ENCODE measurements at regions not wholly inside any gene's neighbourhood (a gene's known extent, or its start where the extent isn't known, plus 50 kb on each side); places are given as distances from the start of the nearest gene placed in this dataset.
A peak's percentile ranks its signal among the peaks of the same experiment; 100 is the strongest.

DNA sequence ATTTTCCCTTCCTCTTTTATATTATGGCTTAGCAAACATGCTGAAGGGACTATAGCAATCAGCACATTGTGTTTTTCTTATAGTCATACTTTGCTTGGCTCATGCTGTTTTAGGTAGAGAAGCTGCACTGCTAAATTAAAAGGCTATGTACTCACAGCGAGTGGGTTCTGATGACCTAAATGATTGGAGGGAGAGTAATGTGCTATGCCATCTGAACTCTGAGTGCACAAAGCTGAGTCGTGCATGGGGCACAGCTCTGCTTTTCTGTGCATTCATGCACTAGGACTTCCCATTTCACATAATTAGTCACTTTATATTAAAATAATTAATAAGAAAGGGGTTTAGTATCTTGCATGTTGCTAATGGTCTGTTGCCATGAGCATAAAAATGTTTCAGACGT, 132.7 kb upstream of the ADGRL3 start:
- Histone ChIP-seq H3K27me3 (replicated peaks) (no peaks in the 10 kb centered on the region), H3K4me3 (ENCODE audit: low read depth, low read length) (no peak overlapping the region)
- TF ChIP-seq, protein P1, sequence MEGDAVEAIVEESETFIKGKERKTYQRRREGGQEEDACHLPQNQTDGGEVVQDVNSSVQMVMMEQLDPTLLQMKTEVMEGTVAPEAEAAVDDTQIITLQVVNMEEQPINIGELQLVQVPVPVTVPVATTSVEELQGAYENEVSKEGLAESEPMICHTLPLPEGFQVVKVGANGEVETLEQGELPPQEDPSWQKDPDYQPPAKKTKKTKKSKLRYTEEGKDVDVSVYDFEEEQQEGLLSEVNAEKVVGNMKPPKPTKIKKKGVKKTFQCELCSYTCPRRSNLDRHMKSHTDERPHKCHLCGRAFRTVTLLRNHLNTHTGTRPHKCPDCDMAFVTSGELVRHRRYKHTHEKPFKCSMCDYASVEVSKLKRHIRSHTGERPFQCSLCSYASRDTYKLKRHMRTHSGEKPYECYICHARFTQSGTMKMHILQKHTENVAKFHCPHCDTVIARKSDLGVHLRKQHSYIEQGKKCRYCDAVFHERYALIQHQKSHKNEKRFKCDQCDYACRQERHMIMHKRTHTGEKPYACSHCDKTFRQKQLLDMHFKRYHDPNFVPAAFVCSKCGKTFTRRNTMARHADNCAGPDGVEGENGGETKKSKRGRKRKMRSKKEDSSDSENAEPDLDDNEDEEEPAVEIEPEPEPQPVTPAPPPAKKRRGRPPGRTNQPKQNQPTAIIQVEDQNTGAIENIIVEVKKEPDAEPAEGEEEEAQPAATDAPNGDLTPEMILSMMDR (IDR thresholded peaks at IDR 0.05; ENCODE audit: low read depth, low read length, missing control alignments) = no peak

DNA sequence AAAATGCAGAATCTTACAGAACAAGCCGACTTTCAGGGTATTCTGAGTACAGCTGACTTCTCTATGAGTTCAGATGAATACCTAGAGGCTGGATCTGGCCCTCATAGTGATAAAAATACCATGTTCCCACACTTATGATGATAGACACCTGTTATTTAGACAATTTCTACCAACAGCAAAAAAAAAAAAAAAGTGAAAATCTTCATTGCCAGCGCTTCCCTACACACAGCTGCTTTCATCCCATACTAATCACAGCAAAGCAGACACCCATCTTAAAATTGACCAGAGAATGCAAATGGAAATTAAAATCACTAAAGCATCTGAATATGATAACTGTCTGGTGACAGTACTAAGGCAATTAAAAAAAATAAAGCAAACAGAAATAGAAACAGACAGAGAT, 132.1 kb upstream of the ADGRL3 start:
- Histone ChIP-seq H3K27ac (no peak overlapping the region), H3K36me3 (replicated peaks) (no peaks in the 10 kb centered on the region), H3K4me3 (ENCODE audit: low read depth, low read length) (no peak overlapping the region), H3K27me3 (replicated peaks) (no peaks in the 10 kb centered on the region)
- no peak for DNase-seq
- TF ChIP-seq, protein P1 (IDR thresholded peaks at IDR 0.05; ENCODE audit: low read depth, low read length, missing control alignments) = no peak
- in situ Hi-C loops (cut with HindIII; ENCODE audit: low pct_ligation_motif_present, low sequenced_read_pairs) = no loop called here

More for the DNA sequence above, 132.7 kb upstream of the ADGRL3 start:
- in situ Hi-C loops (cut with HindIII; ENCODE audit: low pct_ligation_motif_present, low sequenced_read_pairs) = no loop called here
- Histone ChIP-seq H3K27ac (no peak overlapping the region), H3K36me3 (replicated peaks) (no peaks in the 10 kb centered on the region)
- no peak for DNase-seq

DNA sequence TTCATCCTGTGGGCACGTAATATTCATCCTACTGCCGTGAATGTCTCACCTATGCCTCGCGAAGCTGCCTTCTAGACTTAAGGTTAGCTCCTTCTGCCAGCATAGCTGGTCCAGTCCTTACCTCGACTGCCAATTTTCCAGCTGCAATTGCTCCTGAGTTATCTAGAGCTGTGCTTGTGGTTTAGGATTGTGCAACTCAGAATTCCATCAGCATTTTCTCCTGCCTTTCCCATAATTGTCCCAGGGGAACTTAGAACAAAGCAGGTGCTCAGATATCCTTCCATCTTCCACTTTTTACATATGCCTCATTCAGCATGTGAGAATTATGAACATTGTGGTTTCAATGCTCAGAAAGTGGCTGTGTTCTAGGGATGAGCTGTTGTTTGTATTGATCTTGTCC, 131.4 kb upstream of the ADGRL3 start:
- peak; percentile 22 for DNase-seq

DNA sequence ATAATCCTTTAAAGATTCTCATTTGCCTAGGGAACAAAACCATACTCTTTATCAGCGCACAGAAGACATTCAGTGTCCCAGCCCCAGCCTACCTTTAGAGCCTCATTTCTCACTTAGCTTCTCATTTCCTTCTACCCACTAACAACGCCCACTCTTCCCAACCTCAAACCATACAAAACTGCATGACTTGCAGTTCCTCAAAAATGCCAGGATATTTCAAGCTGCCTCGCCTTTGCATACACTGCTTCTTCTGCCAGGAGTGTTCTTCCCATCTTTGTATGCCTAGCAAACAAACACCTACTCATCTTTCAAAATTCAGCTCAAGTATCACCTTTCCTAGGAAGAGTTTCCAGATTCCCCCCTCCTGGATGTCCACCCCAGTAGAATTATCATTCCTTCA, 129.9 kb upstream of the ADGRL3 start:
- no peak for DNase-seq
- in situ Hi-C loops (cut with HindIII; ENCODE audit: low pct_ligation_motif_present, low sequenced_read_pairs) = no loop called here
- no peaks in the 10 kb centered on the region for H3K27me3 ChIP-seq (replicated peaks)
- H3K36me3 ChIP-seq (replicated peaks) = no peaks in the 10 kb centered on the region
- no peak overlapping the region for H3K4me3 ChIP-seq (ENCODE audit: low read depth, low read length)
- TF ChIP-seq, protein P1 (IDR thresholded peaks at IDR 0.05; ENCODE audit: low read depth, low read length, missing control alignments) = no peak
- no peak overlapping the region for H3K27ac ChIP-seq

More for the DNA sequence above, 131.4 kb upstream of the ADGRL3 start:
- H3K36me3 ChIP-seq (replicated peaks) = no peaks in the 10 kb centered on the region
- H3K27ac ChIP-seq = no peak overlapping the region
- H3K4me3 ChIP-seq (ENCODE audit: low read depth, low read length) = no peak overlapping the region
- TF ChIP-seq, protein P1 (IDR thresholded peaks at IDR 0.05; ENCODE audit: low read depth, low read length, missing control alignments) = no peak
- no peaks in the 10 kb centered on the region for H3K27me3 ChIP-seq (replicated peaks)
- in situ Hi-C loops (cut with HindIII; ENCODE audit: low pct_ligation_motif_present, low sequenced_read_pairs) = no loop called here

DNA sequence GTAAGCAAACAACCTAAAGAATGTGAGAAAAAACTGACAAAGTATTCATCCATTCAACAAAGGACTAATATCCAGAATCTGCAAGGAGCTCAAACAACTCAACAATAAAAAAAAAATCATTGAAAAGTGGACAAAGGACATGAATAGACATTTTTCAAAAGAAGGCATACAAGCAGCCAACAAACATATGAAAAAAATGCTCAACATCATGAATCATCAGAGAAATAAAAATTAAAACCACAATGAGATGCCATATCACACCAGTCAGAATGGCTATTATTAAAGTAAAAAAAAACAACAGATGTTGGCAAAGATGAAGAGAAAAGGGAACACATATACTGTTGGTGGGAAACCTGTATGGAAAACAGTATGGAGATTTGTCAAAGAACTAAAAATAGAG, 120.7 kb upstream of the ADGRL3 start:
- Histone ChIP-seq H3K27ac (no peak overlapping the region), H3K36me3 (replicated peaks) (no peaks in the 10 kb centered on the region), H3K27me3 (replicated peaks) (no peaks in the 10 kb centered on the region), H3K4me3 (ENCODE audit: low read depth, low read length) (no peak overlapping the region)
- TF ChIP-seq, protein P1 (IDR thresholded peaks at IDR 0.05; ENCODE audit: low read depth, low read length, missing control alignments) = no peak
- in situ Hi-C loops (cut with HindIII; ENCODE audit: low pct_ligation_motif_present, low sequenced_read_pairs) = no loop called here
- DNase-seq = no peak

DNA sequence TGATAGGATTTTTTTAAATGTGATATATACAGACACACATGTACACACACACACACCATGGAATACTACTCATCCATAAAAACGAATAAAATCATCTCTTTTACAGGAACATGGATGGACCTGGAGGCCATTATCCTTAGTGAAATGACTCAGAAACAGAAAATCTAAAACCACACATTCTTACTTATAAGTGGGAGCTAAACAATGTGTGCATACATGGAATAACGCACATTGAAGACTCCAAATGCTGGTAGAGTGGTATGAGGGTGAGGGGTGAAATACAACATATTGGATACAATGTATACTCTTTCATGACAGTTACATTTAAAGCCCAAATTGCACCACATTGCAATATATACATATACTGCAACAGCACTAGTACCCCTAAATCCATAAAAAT, 120.2 kb upstream of the ADGRL3 start:
- Histone ChIP-seq H3K27me3 (replicated peaks) (no peaks in the 10 kb centered on the region), H3K36me3 (replicated peaks) (no peaks in the 10 kb centered on the region), H3K4me3 (ENCODE audit: low read depth, low read length) (no peak overlapping the region), H3K27ac (no peak overlapping the region)
- in situ Hi-C loops (cut with HindIII; ENCODE audit: low pct_ligation_motif_present, low sequenced_read_pairs) = no loop called here
- no peak for DNase-seq
- TF ChIP-seq, protein P1 (IDR thresholded peaks at IDR 0.05; ENCODE audit: low read depth, low read length, missing control alignments) = no peak
